GM21360 (cell line): ENCODE measurements at regions not wholly inside any gene's neighbourhood (a gene's known extent, or its start where the extent isn't known, plus 50 kb on each side); places are given as distances from the start of the nearest gene placed in this dataset.

Experiments used
- ATAC-seq: cut with Tn5 transposase; IDR thresholded peaks from one replicate; pipeline ENCODE4 v1.9.1; 2021; ENCODE audit warnings: mild to moderate bottlenecking, moderate library complexity; ENCODE audit not compliant: unreplicated experiment

DNA sequence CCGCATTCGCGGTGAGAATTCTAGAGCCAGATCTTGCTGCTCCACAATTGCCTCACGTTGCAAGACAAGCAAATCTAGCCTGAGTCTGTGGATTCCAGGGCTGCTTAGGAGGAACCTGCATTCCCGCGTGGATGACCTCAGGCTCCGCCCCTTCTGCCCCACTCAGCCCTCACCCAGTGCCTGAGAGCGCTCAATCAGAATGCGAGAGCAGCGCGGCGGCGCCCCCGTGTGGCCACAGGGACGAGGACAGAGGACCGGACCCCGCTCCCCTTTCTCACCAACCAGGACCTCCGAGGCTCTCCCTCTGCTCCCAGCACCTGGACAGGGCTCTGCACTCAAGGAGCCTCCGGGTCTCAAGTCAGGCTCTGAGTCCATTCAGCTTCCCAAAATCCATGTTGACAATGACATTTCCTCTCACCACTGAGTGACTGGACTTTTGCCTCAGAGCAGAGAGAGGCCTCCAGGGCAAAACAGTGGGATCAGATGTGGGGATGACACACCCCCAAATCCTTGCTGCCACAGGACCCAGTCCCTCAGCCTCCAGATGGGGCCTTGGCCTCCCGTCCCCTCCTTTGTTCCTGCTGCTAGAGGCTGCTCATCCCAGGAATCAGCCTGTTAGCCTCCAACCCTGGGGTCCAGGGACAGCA lies 52.0 kb downstream of the RPP21 start:
- peak; percentile 51 for ATAC-seq

DNA sequence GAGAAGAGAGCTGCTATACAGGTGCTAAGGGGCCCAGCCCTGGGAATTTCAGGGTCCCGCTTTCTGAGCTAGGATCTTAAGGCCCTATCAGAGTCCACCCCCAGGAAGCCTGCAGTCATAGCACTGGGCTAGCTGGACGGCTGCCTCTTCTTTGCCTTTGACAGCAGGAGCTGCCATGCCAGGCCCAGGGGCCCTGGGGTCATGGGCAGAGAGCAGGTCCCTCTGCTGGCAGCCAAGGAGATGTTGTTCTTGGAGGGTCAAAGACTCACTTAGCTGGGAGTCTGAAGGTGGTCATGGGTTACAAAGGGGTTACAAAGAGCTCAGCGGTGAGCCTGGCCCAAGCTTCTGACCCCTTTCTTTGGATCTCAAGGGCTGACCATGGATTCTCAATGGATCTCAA lies 52.7 kb downstream of the RPP21 start:
- ATAC-seq = no peak

DNA sequence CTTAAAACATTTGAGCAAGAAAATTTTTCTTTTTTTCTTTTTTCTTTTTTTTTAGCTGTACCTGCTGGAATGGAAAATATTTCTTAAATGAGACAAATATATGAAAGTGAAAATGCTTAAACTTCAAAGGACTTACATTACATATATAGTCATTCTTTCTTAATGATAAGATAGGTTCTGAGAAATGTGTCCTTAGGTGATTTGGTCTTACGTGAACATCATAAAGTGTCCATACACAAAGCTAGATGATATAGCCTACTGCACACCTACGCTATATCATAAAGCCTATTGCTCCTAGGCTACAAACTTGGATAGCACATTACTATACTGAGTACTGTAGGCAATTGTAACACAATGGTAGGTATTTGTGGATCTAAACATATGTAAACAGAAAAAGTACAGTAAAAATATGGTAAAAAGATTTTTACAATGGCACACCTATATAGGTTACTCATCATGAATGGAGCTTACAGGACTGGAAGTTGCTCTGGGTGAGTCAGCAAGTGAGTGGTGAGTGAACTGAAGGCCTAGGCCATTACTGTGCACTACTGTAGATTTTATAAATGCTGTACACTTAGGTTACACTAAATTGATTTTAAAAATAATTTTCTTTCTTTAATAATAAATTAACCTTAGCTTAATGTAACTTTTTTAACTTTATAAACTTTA lies 54.6 kb downstream of the RPP21 start:
- no peak for ATAC-seq

DNA sequence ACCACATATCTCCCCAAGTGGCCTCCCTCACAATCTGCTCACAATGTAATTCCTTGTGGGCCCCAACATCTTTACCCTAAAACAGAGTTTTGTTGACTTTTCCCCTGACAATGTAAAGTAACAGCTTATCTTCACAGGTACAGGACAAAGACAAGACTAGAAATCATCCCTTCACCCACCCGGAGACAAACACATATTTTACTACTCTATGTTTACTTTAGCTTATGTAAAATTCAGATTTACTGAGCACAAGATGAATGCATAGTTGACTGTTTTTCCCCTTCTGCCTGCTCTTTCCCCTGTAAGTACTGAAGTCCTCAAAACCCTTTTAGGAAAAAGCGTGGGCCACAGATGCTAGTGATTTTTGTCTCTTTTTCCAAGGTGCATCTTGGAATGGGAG lies 61.0 kb downstream of the RPP21 start:
- no peak for ATAC-seq

DNA sequence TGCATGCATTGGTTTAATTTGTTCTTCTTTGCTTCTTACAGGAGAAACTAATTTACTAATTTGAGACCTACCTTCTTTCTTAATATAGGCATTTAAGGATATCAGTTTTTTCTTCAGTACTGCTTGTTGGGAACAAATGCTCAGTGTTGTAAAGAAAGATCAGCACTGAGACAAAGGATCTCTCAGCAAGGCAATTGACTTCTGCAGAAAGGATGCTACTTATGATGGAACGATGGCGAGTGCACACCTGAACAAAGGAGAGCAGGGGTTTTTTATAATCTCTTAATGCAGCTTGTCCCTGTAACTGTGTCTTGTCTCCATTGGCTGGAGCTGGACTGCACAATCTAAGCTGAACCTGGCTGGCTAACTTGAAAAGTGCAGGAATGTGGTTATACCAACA lies 64.2 kb downstream of the RPP21 start:
- no peak for ATAC-seq

DNA sequence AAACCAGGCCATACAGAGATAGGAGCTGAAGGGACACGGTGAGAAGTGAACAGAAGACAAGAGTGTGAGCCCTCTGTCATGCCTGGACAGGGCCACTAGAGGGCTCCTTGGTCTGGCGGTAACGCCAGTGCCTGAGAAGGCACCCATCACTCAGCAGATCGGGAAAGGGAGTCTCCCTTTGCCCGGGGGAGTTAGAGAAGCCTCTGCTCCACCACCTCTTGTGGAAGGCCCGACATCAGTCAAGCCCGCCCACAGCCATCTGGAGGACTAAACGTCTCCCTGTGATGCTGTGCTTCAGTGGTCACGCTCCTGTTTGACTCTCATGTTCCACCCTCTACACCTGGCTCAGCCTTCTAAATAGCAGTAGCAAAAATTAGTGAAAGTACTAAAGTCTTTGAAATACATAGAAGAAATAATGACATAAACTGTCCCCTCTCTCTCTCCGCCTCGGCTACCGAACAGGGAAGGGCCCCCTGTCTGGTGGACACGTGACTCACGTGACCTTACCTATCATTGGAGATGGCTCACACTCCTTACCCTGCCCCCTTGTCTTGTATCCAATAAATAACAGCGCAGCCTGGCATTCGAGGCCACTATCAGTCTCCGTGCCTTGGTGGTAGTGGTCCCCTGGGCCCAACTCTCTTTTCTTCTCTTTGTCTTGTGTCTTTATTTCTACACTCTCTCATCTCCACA lies 66.7 kb downstream of the RPP21 start:
- ATAC-seq = no peak

DNA sequence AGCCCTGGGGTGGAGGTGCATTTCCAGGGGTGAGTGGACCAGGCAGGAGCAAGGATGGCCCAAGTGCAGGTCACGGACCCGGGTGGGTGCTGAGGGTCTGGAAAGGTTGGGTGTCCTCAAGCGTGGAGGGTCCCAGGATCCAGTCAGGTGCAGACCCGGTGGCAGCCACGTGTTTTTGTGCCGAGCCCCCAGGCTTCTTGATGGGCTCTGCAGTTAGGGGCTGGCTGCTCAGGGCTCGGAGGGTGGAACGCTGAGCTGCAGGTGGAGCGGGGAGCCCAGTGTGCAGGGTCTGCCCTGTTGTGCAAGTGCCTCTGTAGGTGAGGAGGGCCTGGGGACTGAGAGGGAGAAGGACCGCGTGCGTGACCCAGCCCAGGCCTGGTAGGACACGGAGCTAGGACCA lies 70.9 kb upstream of the HLA-E start:
- ATAC-seq = no peak

DNA sequence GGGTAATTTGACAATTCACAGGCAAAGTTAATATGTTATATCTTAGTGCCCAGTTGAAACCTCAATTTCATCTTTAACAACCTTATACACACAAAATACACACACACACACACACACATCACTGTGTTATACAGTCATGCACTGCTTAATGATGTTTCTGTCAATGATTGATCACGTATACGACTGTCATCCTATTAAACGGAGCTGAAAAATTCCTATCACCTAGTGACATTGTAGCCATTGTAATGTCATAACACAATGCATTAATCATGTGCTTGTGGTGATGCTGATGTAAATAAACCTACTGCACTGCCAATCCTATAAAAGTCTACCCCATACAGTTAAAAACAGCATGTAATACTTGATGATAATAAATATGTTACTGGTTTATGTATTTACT lies 64.8 kb upstream of the HLA-E start:
- no peak for ATAC-seq
